22Rv1 (cell line): ENCODE measurements at regions not wholly inside any gene's neighbourhood (a gene's known extent, or its start where the extent isn't known, plus 50 kb on each side); places are given as distances from the start of the nearest gene placed in this dataset.
"Not testable (repeated sequence)": the region's sequence is repeated elsewhere in the genome, so short reads cannot be mapped to it uniquely, and the experiment has no call there.

Experiments used
- H3K27ac ChIP-seq: fragments of 450-650 bp; 2 replicates; pipeline ENCODE4 v1.5.1; 2017
- ZFX ChIP-seq: fragments of 450-650 bp; IDR thresholded peaks from 2 replicates; pipeline ENCODE4 v1.6.1; 2017; ENCODE audit warnings: antibody characterized with exemption, borderline replicate concordance
- TF ChIP-seq, protein P1 (sequence below): fragments of 450-650 bp; IDR thresholded peaks from 2 replicates; pipeline ENCODE4 v1.5.1; 2017; ENCODE audit warnings: mild to moderate bottlenecking

GRCh38 chr20:40006168-40006860, 682.7 kb downstream of the MAFB start:
- H3K27ac ChIP-seq = no peak overlapping the region
- no peak for TF ChIP-seq ZFX
- TF ChIP-seq, protein P1, sequence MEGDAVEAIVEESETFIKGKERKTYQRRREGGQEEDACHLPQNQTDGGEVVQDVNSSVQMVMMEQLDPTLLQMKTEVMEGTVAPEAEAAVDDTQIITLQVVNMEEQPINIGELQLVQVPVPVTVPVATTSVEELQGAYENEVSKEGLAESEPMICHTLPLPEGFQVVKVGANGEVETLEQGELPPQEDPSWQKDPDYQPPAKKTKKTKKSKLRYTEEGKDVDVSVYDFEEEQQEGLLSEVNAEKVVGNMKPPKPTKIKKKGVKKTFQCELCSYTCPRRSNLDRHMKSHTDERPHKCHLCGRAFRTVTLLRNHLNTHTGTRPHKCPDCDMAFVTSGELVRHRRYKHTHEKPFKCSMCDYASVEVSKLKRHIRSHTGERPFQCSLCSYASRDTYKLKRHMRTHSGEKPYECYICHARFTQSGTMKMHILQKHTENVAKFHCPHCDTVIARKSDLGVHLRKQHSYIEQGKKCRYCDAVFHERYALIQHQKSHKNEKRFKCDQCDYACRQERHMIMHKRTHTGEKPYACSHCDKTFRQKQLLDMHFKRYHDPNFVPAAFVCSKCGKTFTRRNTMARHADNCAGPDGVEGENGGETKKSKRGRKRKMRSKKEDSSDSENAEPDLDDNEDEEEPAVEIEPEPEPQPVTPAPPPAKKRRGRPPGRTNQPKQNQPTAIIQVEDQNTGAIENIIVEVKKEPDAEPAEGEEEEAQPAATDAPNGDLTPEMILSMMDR = no peak

DNA sequence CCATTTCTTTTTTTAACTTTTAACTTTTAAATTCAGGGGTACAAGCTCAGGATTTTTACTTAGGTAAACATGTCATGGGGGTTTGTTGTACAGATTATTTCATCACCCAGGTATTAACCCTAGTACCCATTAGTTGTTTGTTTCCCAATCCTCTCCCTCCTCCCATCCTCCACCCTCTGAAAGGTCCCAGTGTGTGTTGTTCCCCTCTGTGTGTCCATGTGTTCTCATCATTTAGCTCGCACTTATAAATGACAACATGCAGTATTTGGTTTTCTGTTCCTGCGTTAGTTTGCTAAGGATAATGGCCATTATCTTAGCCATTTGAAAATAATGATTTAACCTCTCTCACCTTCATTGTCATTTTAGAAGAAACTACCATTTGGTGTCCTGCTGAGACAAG, 684.9 kb downstream of the MAFB start:
- H3K27ac ChIP-seq = not testable (repeated sequence)

DNA sequence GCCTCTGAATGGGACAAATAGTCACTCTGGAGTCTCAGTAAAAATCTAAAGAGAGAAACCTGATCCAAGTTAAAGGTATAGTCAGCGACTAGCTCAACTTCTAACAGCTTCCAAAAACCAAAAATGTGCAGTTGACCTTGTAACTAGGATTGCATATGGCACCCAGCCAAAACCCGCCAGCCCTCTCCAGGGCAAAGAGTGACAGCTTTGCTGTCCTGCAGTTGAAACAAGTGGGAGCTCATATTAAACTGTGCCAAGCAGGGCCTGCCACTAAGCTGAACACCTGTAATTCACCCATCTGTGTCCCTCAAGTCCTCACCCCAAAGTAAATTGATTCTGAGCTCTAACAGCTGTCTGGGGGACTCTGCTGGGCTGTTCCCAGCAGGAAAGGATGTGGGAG, 695.3 kb downstream of the MAFB start:
- TF ChIP-seq, protein P1 = no peak
- no peak for TF ChIP-seq ZFX
- H3K27ac ChIP-seq = no peak overlapping the region

- TF ChIP-seq, protein P1 = no peak
- TF ChIP-seq ZFX = no peak
- H3K27ac ChIP-seq = no peak overlapping the region
These were observed 698.3 kb downstream of the MAFB start for GRCh38 chr20:39990692-39991091.

- no peak overlapping the region for H3K27ac ChIP-seq
- TF ChIP-seq, protein P1 = no peak
- TF ChIP-seq ZFX = no peak
These were observed 700.0 kb downstream of the MAFB start for GRCh38 chr20:39988991-39989390.

GRCh38 chr20:39986173-39986904, 702.7 kb downstream of the MAFB start:
- TF ChIP-seq ZFX = no peak
- TF ChIP-seq, protein P1 = no peak
- H3K27ac ChIP-seq = peak overlapping the region; percentile 49

DNA sequence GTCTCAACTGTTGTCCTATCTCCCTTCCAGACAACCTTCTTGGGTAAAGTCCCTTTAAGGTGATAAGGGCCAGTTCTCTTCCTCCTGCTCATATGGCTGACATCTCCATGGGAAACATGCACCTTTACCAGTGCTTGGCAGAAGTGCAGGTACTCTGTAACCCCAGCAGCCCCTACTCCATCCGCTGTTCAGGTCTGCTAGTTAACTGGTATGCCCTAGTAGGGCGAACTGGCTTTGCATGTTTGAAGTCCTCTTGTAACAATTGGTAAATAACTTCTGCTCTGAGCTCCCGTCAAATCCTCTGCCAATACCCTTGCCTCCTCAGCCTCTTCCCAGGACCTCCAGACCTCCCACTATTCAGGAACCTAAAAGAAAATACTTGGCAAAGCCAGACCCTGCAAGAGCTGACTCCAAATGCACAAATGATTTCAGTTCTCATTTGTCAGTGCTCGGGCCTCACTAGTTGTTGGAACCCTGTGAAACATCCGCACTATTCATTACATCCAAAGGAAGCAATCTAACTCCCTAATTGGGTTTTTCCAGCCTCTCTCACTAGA, 703.7 kb downstream of the MAFB start:
- no peak for TF ChIP-seq ZFX
- TF ChIP-seq, protein P1 = no peak
- H3K27ac ChIP-seq = no peak overlapping the region
